ENCODE measurements at regions not wholly inside any gene's neighbourhood (a gene's known extent, or its start where the extent isn't known, plus 50 kb on each side); places are given as distances from the start of the nearest gene placed in this dataset.

GRCh38 chr2:226142463-226142862, 657.2 kb downstream of the IRS1 start:
- DNase-seq, result no peak

GRCh38 chr2:226140594-226140993, 659.0 kb downstream of the IRS1 start:
- DNase-seq, result no peak

- no peak for DNase-seq
These were observed 659.9 kb downstream of the IRS1 start for GRCh38 chr2:226139759-226140158.

- no peak for DNase-seq
These were observed 662.3 kb downstream of the IRS1 start for GRCh38 chr2:226137201-226137811.

- peak; percentile 2 for DNase-seq
These were observed 662.9 kb downstream of the IRS1 start for GRCh38 chr2:226136739-226137138.

GRCh38 chr2:226135861-226136548, 663.6 kb downstream of the IRS1 start:
- DNase-seq, result no peak

GRCh38 chr2:226132323-226133215, 667.1 kb downstream of the IRS1 start:
- DNase-seq, result no peak

- no peak for DNase-seq
These were observed 668.3 kb downstream of the IRS1 start for GRCh38 chr2:226131299-226131784.

GRCh38 chr2:226130192-226130591, 669.4 kb downstream of the IRS1 start:
- DNase-seq, result no peak

- DNase-seq, result no peak
These were observed 671.9 kb downstream of the IRS1 start for GRCh38 chr2:226127682-226128081.

GRCh38 chr2:226126104-226126503, 673.5 kb downstream of the IRS1 start:
- no peak for DNase-seq

- DNase-seq, result no peak
These were observed 674.3 kb downstream of the IRS1 start for GRCh38 chr2:226125176-226125883.

- no peak for DNase-seq
These were observed 675.0 kb downstream of the IRS1 start for GRCh38 chr2:226124548-226125011.

GRCh38 chr2:226123300-226123699, 676.3 kb downstream of the IRS1 start:
- no peak for DNase-seq

- DNase-seq, result no peak
These were observed 677.6 kb downstream of the IRS1 start for GRCh38 chr2:226122041-226122440.

GRCh38 chr2:226121046-226121738, 678.4 kb downstream of the IRS1 start:
- DNase-seq, result no peak

- no peak for DNase-seq
These were observed 680.9 kb downstream of the IRS1 start for GRCh38 chr2:226118471-226119429.

- DNase-seq, result no peak
These were observed 682.0 kb downstream of the IRS1 start for GRCh38 chr2:226117510-226118065.

- no peak for DNase-seq
These were observed 683.3 kb downstream of the IRS1 start for GRCh38 chr2:226116346-226116745.

- no peak for DNase-seq
These were observed 683.8 kb downstream of the IRS1 start for GRCh38 chr2:226115832-226116200.

Measured in CD4-positive, alpha-beta T cell treated with Interleukin-17A for 4 hours (primary cell).